Stomach (tissue), 8 donors: ENCODE measurements at regions not wholly inside any gene's neighbourhood (a gene's known extent, or its start where the extent isn't known, plus 50 kb on each side); places are given as distances from the start of the nearest gene placed in this dataset.

Experiments
- DNase-seq, 2 donors: peaks; one replicate each; pipeline versions ENCODE4 v3.0.0 to v3.0.0-alpha.2; 2013 to 2019
- H3K27ac ChIP-seq, 5 donors: fragments of 200-600 bp in 4 of 5; sonication (generic) in 4 of 5; one replicate each; pipeline ENCODE4 v1.5.1; 2013 to 2019; ENCODE audit warnings: mild to moderate bottlenecking in 1 of 5, moderate library complexity in 1 of 5
- H3K27me3 ChIP-seq, 3 donors: fragments of 200-600 bp; sonication (generic); one replicate each; pipeline ENCODE4 v1.5.1; 2017 to 2019; ENCODE audit warnings: mixed run types in 1 of 3
- H3K36me3 ChIP-seq, 4 donors: fragments of 200-600 bp; sonication (generic); 1 replicate in 3 of 4; 2 replicates in 1 of 4; pipeline ENCODE4 v1.5.1; 2016 to 2019
- H3K4me1 ChIP-seq, 4 donors: fragments of 200-600 bp; sonication (generic); one replicate each; pipeline ENCODE4 v1.5.1; 2016 to 2019
- H3K4me3 ChIP-seq, 4 donors: fragments of 200-600 bp; sonication (generic) in 3 of 4; one replicate each; pipeline ENCODE4 v1.5.1; 2016 to 2019; ENCODE audit warnings: mild to moderate bottlenecking in 1 of 4
- H3K9me3 ChIP-seq, 4 donors: fragments of 200-600 bp; sonication (generic); one replicate each; pipeline ENCODE4 v1.5.1; 2016 to 2019
- CTCF ChIP-seq, 7 experiments: fragments of 450-650 bp in 4 of 7; fragments of 200-600 bp in 3 of 7; sonication (generic) in 3 of 7; IDR thresholded peaks; one replicate each; pipeline ENCODE4 v1.5.1; 2016 to 2019; ENCODE audit warnings: antibody characterized with exemption in 7 of 7, control low read depth in 2 of 7, mild to moderate bottlenecking in 1 of 7
- EP300 ChIP-seq: sonication (generic); formaldehyde crosslinking; IDR thresholded peaks from one replicate; pipeline ENCODE4 v1.6.1; 2017; ENCODE audit warnings: antibody characterized with exemption
- POLR2A ChIP-seq, 4 donors: fragments of 450-650 bp; IDR thresholded peaks; one replicate each; pipeline ENCODE4 v1.6.1; 2016; ENCODE audit warnings: antibody characterized with exemption in 4 of 4, control low read depth in 2 of 4, mild to moderate bottlenecking in 1 of 4, moderate library complexity in 1 of 4
- POLR2AphosphoS5 ChIP-seq, 3 donors: sonication (generic); formaldehyde crosslinking; IDR thresholded peaks; one replicate each; pipeline ENCODE4 v1.6.1; 2016; ENCODE audit warnings: antibody characterized with exemption in 3 of 3
- WGBS, 5 donors: extraction: QIAGEN DNeasy Blood & Tissue Kit in 3 of 5; methylation state at CpG; one replicate each; pipeline versions ENCODE4 v1.1.5 to v1.1.7; 2013 to 2018; 5-methylcytosine and 5-hydroxymethylcytosine counted together
- intact Hi-C: fragments of 100-400 bp; cut with DNase I; formaldehyde crosslinking; loops from one replicate; pipeline ENCODE4 v1.15.1; 2023; ENCODE audit warnings: low total_unique reads
- donor health status: healthy with polysubstance abuse.
- donor health status: Bipolar disorder and iron deficiency.
- donor health status: healthy.

GRCh38 chr2:62569907-62570841 lies 64.2 kb upstream of the TMEM17 start:
- peak in 1 of 2 donors; percentile 75 for DNase-seq
- Histone ChIP-seq H3K4me3 (peak overlapping the region; percentile 29 to 47 (median 36)), H3K27ac (peak overlapping the region in 1 of 5 donors; percentile 4), H3K4me1 (peaks cover 13 to 38% (median 23%) of the 10 kb centered on the region in 4 donors), H3K36me3 (no peaks in the 10 kb centered on the region), H3K27me3 (peaks cover 0 to 10% (median 5%) of the 10 kb centered on the region in 3 donors), H3K9me3 (no peaks in the 10 kb centered on the region)
- intact Hi-C loops, result no loop called here
- TF ChIP-seq CTCF (IDR thresholded peaks at IDR 0.05), result no peak
- TF ChIP-seq EP300, result no peak
- no peak for TF ChIP-seq POLR2AphosphoS5 (IDR thresholded peaks at IDR 0.05)
- TF ChIP-seq POLR2A (IDR thresholded peaks at IDR 0.05), result no peak
- WGBS, 5 donors, result 23 to 51% (median 34%) methylated on average over 23 of the region's 23 CpGs

- H3K4me1 ChIP-seq, result peaks cover 13 to 38% (median 23%) of the 10 kb centered on the region in 4 donors
- no peak overlapping the region for H3K4me3 ChIP-seq
- TF ChIP-seq EP300, result no peak
- no peak for TF ChIP-seq POLR2A (IDR thresholded peaks at IDR 0.05)
- no peak for TF ChIP-seq POLR2AphosphoS5 (IDR thresholded peaks at IDR 0.05)
- TF ChIP-seq CTCF (IDR thresholded peaks at IDR 0.05), result no peak
- H3K27ac ChIP-seq, result no peak overlapping the region
- no peak for DNase-seq
- 63 to 76% (median 67%) methylated on average over 5 of the region's 5 CpGs for whole genome bisulfite sequencing, 5 donors
- intact Hi-C loops, result no loop called here
- H3K27me3 ChIP-seq, result peaks cover 0 to 10% (median 5%) of the 10 kb centered on the region in 3 donors
- H3K9me3 ChIP-seq, result no peaks in the 10 kb centered on the region
- H3K36me3 ChIP-seq, result no peaks in the 10 kb centered on the region
Observed at GRCh38 chr2:62568983-62569837, 63.2 kb upstream of the TMEM17 start.

GRCh38 chr2:62568074-62568473 lies 62.1 kb upstream of the TMEM17 start:
- Histone ChIP-seq H3K9me3 (no peaks in the 10 kb centered on the region), H3K36me3 (no peaks in the 10 kb centered on the region), H3K4me3 (no peak overlapping the region), H3K27ac (no peak overlapping the region), H3K27me3 (peaks cover 0 to 10% (median 5%) of the 10 kb centered on the region in 3 donors), H3K4me1 (peaks cover 13 to 38% (median 23%) of the 10 kb centered on the region in 4 donors)
- WGBS, 5 donors, result 31 to 47% (median 39%) methylated on average over 1 of the region's 1 CpG
- intact Hi-C loops, result no loop called here
- DNase-seq, result no peak
- TF ChIP-seq POLR2A (IDR thresholded peaks at IDR 0.05) (no peak), POLR2AphosphoS5 (IDR thresholded peaks at IDR 0.05) (no peak), CTCF (IDR thresholded peaks at IDR 0.05) (no peak), EP300 (no peak)

GRCh38 chr2:62567669-62568068 lies 61.7 kb upstream of the TMEM17 start:
- H3K9me3 ChIP-seq, result no peaks in the 10 kb centered on the region
- H3K27ac ChIP-seq, result no peak overlapping the region
- TF ChIP-seq CTCF (IDR thresholded peaks at IDR 0.05) (no peak), EP300 (no peak), POLR2A (IDR thresholded peaks at IDR 0.05) (no peak), POLR2AphosphoS5 (IDR thresholded peaks at IDR 0.05) (no peak)
- WGBS, 5 donors, result 77 to 93% (median 86%) methylated on average over 2 of the region's 2 CpGs
- H3K4me3 ChIP-seq, result no peak overlapping the region
- intact Hi-C loops, result no loop called here
- no peak for DNase-seq
- H3K36me3 ChIP-seq, result no peaks in the 10 kb centered on the region
- peaks cover 0 to 10% (median 5%) of the 10 kb centered on the region in 3 donors for H3K27me3 ChIP-seq
- peaks cover 13 to 38% (median 23%) of the 10 kb centered on the region in 4 donors for H3K4me1 ChIP-seq
